C4-2B (cell line): ENCODE measurements at regions not wholly inside any gene's neighbourhood (a gene's known extent, or its start where the extent isn't known, plus 50 kb on each side); places are given as distances from the start of the nearest gene placed in this dataset.

Source experiments
- CTCF ChIP-seq: fragments of 450-650 bp; conservative IDR thresholded peaks from 2 replicates; pipeline ENCODE4 v1.5.1; 2017; ENCODE audit warnings: mild to moderate bottlenecking
- ZFX ChIP-seq: fragments of 450-650 bp; IDR thresholded peaks from 2 replicates; pipeline ENCODE4 v1.6.1; 2017

DNA sequence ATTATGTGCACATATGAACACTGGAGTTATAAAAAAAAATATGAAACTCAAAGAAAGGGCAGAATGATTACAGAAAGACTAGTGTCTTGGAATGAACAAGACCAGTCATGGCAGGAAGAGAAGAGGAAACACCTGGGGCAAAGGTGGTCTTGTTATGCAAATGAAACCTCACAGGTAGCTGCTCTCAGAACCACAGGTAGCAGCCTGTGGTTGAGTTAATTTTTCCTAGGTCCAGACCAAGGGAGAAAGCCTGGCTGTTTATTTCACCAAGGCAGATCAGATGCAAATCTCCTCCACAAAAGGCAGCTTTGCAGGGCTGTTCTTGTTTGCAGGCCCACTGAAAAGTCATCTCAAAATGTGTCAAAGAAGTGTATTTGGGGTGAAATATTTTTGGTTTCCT is 785.8 kb downstream of the RNF144A start:
- TF ChIP-seq CTCF, result no peak
- no peak for TF ChIP-seq ZFX
